ENCODE measurements at regions not wholly inside any gene's neighbourhood (a gene's known extent, or its start where the extent isn't known, plus 50 kb on each side); places are given as distances from the start of the nearest gene placed in this dataset.

GRCh38 chr5:103851091-103851490 is 288.5 kb upstream of the NUDT12 start:
- FAIRE-seq: no peak

GRCh38 chr5:103849934-103850333 is 287.3 kb upstream of the NUDT12 start:
- peak; percentile 99 for FAIRE-seq

GRCh38 chr5:103847060-103847459 is 284.5 kb upstream of the NUDT12 start:
- peak; percentile 98 for FAIRE-seq

GRCh38 chr5:103842936-103843335 is 280.3 kb upstream of the NUDT12 start:
- FAIRE-seq: no peak

DNA sequence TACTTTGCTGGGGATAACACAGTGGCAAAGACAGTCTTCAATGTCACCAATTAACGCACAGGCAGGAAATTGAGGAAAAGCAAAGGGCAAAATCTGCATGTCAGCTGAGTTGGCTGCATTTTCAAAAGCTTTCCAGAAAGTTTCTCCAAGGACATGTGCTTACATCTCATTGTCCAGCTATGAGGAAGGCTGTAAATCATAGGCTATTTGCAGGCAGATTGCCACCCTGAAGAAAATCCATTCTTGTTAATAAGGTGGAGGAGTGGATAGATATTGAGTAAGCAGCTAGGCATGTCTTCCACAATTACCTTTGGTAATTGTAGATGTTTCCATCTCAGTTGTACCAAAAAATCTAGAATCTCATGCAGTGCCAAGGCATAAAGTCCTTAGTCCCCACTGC is 278.0 kb upstream of the NUDT12 start:
- FAIRE-seq: peak; percentile 100

DNA sequence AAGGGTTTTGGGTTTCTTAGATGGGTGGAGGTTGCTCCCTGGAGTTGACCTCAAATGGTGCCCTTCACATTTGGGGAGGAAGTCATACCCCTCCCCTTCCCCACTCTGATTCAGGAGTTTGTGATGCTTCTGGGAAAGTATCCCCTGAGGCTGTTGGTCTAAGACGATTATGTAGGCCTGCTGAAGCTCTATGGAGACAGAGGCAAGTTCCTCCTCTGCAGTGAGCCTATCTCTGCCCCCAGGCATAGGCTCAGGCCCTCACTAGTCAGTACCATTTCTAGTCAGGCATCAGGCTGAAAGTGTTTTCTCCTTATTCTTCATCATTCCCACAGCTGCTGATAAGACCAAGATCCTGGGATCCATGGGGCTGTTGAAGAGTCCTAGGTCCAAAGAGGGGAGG is 271.6 kb upstream of the NUDT12 start:
- no peak for FAIRE-seq

DNA sequence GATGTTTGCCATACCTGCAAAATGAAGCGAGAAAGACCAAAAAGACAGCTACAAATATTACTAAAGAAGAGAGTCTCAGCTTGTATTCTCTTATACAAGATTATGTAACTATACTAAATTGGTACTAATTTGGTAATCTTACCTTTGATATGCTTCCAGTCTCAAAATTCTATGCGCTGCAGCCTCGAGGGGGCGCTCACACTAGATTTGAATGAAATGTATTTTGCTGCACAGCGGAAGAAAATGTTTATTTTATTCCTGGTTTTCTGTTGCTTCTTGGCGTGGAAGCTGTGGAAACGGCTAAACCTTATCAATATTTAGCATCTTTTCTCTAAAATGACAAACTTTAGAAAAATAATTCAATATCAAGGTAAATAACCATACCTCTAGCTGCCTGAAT is 267.0 kb upstream of the NUDT12 start:
- peak; percentile 95 for FAIRE-seq

- FAIRE-seq: no peak
Measured at GRCh38 chr5:103827976-103828375, 265.4 kb upstream of the NUDT12 start.

DNA sequence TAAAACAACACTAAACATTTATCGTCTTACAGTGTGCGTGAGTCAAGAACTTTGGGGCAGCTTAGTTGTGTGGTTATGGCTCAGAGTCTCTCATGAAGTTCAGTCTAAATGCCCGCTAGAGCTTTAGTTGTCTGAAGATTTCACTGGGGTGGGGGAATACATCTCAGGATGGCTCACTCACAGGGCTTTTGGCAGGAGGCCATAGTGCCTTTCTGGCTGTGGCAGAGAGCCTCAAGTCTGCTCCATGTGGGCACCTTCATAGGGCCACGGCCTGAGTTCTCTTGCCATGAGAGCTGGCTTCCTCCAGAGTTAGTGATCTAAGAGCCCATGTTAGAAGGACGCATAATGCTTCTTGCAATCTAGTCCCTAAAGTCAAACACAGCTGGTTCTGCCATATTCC is 258.8 kb upstream of the NUDT12 start:
- FAIRE-seq: no peak

- peak; percentile 99 for FAIRE-seq
Measured at GRCh38 chr5:103808464-103809106, 246.0 kb upstream of the NUDT12 start.

- no peak for FAIRE-seq
Measured at GRCh38 chr5:103804711-103805110, 242.1 kb upstream of the NUDT12 start.

- no peak for FAIRE-seq
Measured at GRCh38 chr5:103801681-103802080, 239.1 kb upstream of the NUDT12 start.

DNA sequence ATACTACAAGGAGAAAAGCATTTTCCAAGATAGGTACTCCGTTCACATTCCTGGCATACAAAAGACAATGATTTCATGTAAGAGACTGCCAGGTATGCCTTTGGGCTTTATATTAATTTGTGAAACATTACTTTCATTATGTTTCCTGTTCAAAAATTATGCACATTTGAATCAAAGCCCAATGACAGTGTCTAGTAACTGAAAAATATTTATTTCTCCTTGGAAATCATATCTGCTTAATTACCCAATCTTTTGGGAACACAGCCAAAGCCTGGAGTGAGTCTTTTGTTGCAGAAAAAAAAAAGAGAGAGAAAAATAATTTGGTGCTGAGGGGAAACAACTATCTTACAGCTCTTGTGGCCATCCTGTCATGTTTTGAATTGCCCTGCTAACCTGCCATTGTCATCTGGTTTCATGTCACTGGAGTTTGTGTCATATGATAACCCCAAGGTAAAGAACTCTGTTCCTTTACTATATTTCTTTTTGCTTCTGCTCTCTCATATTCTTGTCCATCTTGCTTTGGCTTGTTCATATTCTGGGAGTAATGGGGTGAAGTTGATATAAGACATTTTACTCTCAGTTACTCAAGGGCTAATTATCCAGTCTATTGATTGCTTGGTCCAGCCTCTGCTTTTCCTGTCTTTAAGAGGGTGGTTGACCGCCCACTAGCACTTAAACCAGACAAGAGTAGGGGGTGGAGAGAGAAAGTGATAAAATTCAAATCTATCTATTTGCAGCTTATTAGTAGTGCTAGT is 238.3 kb upstream of the NUDT12 start:
- FAIRE-seq: no peak

- FAIRE-seq: no peak
Measured at GRCh38 chr5:103793595-103794182, 231.1 kb upstream of the NUDT12 start.

DNA sequence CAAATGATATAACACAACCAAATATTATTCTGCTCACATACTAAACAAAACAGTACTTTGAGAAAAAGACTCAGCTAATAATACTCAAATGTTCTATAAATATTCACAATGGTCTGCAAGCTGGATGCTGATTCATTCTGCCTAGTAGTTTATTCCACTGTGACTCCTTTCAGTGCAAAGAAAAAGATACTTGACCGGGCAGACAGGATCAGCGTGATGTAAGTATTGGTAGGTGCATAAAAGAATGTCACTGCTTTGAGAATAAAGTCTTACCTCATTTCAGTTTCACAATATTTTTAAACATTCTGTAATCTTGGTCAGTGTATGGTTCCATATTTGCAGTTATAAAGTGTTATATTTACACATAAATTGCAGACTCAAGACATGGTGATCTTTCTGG is 223.0 kb upstream of the NUDT12 start:
- FAIRE-seq: no peak

- no peak for FAIRE-seq
Measured at GRCh38 chr5:103783669-103784068, 221.1 kb upstream of the NUDT12 start.

DNA sequence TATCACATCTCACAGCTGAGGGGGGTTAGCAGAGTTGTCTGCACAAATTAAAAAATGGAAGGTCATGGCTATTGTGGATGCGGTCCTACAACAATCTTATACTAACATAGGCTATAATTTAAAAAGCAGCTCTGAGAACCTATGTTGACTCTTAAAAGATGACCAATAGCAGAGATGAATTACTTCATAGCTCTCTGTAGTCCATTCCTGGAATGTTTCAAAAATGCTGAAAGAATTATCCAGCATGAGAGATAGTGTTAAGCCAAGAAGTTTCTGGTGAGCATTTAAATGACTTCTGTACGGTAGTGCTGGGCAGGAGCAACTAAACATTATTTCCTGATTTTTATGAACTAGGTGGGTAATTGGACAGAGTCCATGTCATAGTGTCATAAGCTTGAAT is 218.2 kb upstream of the NUDT12 start:
- no peak for FAIRE-seq

GRCh38 chr5:103774721-103775120 is 212.1 kb upstream of the NUDT12 start:
- peak; percentile 36 for FAIRE-seq

- no peak for FAIRE-seq
Measured at GRCh38 chr5:103772248-103772647, 209.7 kb upstream of the NUDT12 start.

- FAIRE-seq: no peak
Measured at GRCh38 chr5:103764403-103764802, 201.8 kb upstream of the NUDT12 start.

GRCh38 chr5:103758996-103759395 is 196.4 kb upstream of the NUDT12 start:
- no peak for FAIRE-seq

DNA sequence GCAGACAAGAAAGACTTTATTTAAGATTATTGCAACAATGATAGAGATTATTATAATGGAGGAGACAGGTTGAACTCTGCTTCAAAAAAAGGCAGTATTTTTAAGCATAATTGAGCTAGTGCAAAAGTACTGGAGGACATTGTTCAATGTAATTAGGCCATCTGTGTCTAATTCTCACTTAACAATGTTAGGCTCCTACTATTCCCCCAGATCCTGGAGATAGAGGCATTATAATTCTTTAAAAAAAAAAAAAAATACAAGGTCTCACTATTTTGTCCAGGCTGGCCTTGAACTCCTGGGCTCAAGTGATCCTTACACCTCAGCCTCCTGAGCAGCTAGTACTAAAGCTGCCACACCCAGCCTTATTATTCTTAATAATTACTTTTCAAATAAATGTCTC is 193.4 kb upstream of the NUDT12 start:
- FAIRE-seq: no peak

DNA sequence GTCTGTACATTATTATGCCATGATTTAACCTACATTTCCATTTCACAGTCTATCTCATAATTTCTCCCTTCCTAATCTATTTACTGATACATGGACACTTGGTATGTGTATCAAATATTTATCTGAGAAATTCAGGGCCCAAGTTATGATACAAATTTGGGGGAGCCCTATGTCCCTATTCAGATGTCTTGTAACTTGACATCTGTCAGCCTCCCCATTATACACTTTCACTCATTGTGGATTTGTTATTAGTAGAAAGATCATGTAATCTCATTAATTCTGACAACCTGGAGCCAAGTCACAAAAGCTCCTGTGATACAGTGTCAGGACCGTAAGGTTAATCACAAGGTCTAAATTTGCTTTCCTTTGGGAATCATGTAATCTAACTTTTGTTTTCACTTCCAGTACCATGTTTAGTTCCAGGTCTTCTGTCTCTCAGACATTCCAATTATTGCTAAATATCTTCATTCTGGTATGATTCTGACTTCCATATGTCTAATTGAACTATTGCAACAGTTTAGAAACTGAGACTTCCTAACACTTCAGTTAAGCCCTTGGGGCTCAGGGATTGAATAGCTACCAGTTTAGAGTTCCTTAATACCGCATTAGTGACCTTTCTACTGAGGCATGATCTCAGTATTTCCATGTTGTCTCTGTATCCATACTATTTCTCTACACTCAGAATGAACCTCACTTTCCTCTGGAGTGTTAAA is 182.9 kb upstream of the NUDT12 start:
- FAIRE-seq: no peak

GRCh38 chr5:103744159-103744558 is 181.6 kb upstream of the NUDT12 start:
- no peak for FAIRE-seq

All from G401.6 (cell line).